AG04450 (cell line): ENCODE measurements at regions not wholly inside any gene's neighbourhood (a gene's known extent, or its start where the extent isn't known, plus 50 kb on each side); places are given as distances from the start of the nearest gene placed in this dataset.

Source experiments
- CTCF ChIA-PET: fragments of 300-600, 350-600 bp; formaldehyde crosslinking; extraction: SDS; loops from one replicate; lab custom pipeline; 2022; ENCODE audit warnings: antibody characterized with exemption, inconsistent platforms; lab: Charles Lee
- POLR2A ChIA-PET: fragments of 350-600 bp; formaldehyde crosslinking; extraction: SDS; loops from one replicate; lab custom pipeline; 2021; ENCODE audit warnings: antibody characterized with exemption, inconsistent platforms; lab: Yijun Ruan, JAX
- DNase-seq: peaks from one replicate; pipeline ENCODE4 v3.0.0-alpha.2; 2011; ENCODE audit warnings: low read depth, low spot score
- H3K27ac ChIP-seq: one replicate; pipeline ENCODE4 v1.5.1; 2012; ENCODE audit warnings: low read depth, low read length, control low read depth
- H3K27me3 ChIP-seq: one replicate; pipeline ENCODE4 v1.6.0; 2012; ENCODE audit warnings: low read length; ENCODE audit not compliant: control insufficient read depth, insufficient read depth
- H3K4me3 ChIP-seq: 2 replicates; pipeline ENCODE4 v1.5.1; 2011; ENCODE audit warnings: mild to moderate bottlenecking, low read depth, low read length, control low read depth
- H3K9me3 ChIP-seq: 2 replicates; pipeline ENCODE4 v1.5.1; 2012; ENCODE audit warnings: low read length; ENCODE audit not compliant: control insufficient read depth, insufficient read depth
- CTCF ChIP-seq: IDR thresholded peaks from 2 replicates; pipeline ENCODE4 v1.5.1; 2011; ENCODE audit warnings: low read depth, low read length, control low read depth, inconsistent platforms

- no peak overlapping the region for H3K4me3 ChIP-seq
- no peak overlapping the region for H3K27ac ChIP-seq
- POLR2A ChIA-PET = no interaction called here
- TF ChIP-seq CTCF = no peak
- DNase-seq = no peak
- CTCF ChIA-PET = no interaction called here
- peaks cover 3% of the 10 kb centered on the region for H3K27me3 ChIP-seq
- peaks cover 3% of the 10 kb centered on the region; the same call in 1 of the 2 replicates for H3K9me3 ChIP-seq
These were observed 255.5 kb upstream of the SESN3 start for GRCh38 chr11:95486466-95486865.

GRCh38 chr11:95485115-95485900, 254.3 kb upstream of the SESN3 start:
- DNase-seq = no peak

GRCh38 chr11:95483339-95483738, 252.3 kb upstream of the SESN3 start:
- DNase-seq = no peak
- Histone ChIP-seq H3K27me3 (peaks cover 3% of the 10 kb centered on the region), H3K9me3 (peaks cover 3% of the 10 kb centered on the region; the same call in 1 of the 2 replicates), H3K4me3 (no peak overlapping the region), H3K27ac (no peak overlapping the region)
- POLR2A ChIA-PET = no interaction called here
- TF ChIP-seq CTCF = no peak
- CTCF ChIA-PET = no interaction called here

More at GRCh38 chr11:95485115-95485900, 254.3 kb upstream of the SESN3 start:
- Histone ChIP-seq H3K4me3 (no peak overlapping the region), H3K27me3 (peaks cover 3% of the 10 kb centered on the region), H3K27ac (no peak overlapping the region), H3K9me3 (peaks cover 3% of the 10 kb centered on the region; the same call in 1 of the 2 replicates)
- no peak for TF ChIP-seq CTCF
- POLR2A ChIA-PET = no interaction called here
- CTCF ChIA-PET = no interaction called here

GRCh38 chr11:95478003-95478402, 247.0 kb upstream of the SESN3 start:
- no peak overlapping the region for H3K27ac ChIP-seq
- CTCF ChIA-PET = interaction anchor here (1.0 to 1.2 kb wide), 2 partner anchors 227 to 326 kb away, joined by 3 read pairs; no protein-coding TSS in a partner anchor
- POLR2A ChIA-PET = no interaction called here
- no peaks in the 10 kb centered on the region for H3K27me3 ChIP-seq
- TF ChIP-seq CTCF = no peak
- no peak overlapping the region for H3K4me3 ChIP-seq
- H3K9me3 ChIP-seq = peaks cover 3% of the 10 kb centered on the region; the same call in 1 of the 2 replicates
- DNase-seq = no peak

- no peaks in the 10 kb centered on the region for H3K9me3 ChIP-seq
- no peak for DNase-seq
- H3K27me3 ChIP-seq = no peaks in the 10 kb centered on the region
- no peak for TF ChIP-seq CTCF
- H3K4me3 ChIP-seq = no peak overlapping the region
- CTCF ChIA-PET = no interaction called here
- no peak overlapping the region for H3K27ac ChIP-seq
- POLR2A ChIA-PET = no interaction called here
These were observed 238.3 kb upstream of the SESN3 start for GRCh38 chr11:95469258-95469657.
